SK-N-SH (cell line): ENCODE measurements at regions not wholly inside any gene's neighbourhood (a gene's known extent, or its start where the extent isn't known, plus 50 kb on each side); places are given as distances from the start of the nearest gene placed in this dataset.

Experiments
- CTCF ChIA-PET: fragments of 300-600, 350-600 bp; formaldehyde crosslinking; extraction: SDS; loops from one replicate; lab custom pipeline; 2021; lab: Yijun Ruan, JAX
- POLR2A ChIA-PET: fragments of 350-600 bp; sonication (Branson Sonifier 250); formaldehyde crosslinking; extraction: SDS; loops from one replicate; lab custom pipeline; 2020; ENCODE audit warnings: antibody characterized with exemption, inconsistent platforms; lab: Yijun Ruan, JAX
- DNase-seq: peaks from one replicate; pipeline ENCODE4 v3.0.0; 2012
- H2AFZ ChIP-seq: fragments of 200-600 bp; sonication (generic); 2 replicates; pipeline ENCODE4 v1.8.1; 2016; ENCODE audit warnings: antibody characterized with exemption, mild to moderate bottlenecking, low read depth
- H3F3A ChIP-seq: fragments of 200-600 bp; sonication (generic); replicated peaks from 2 replicates; pipeline ENCODE3; 2016; ENCODE audit warnings: antibody characterized with exemption, mild to moderate bottlenecking; ENCODE audit not compliant: insufficient read depth
- H3K27ac ChIP-seq, 2 experiments: fragments of 200-500 bp in 1 of 2; fragments of 200-600 bp in 1 of 2; sonication (Bioruptor generic) in 1 of 2; sonication (generic), shearing (Covaris generic) in 1 of 2; 2 replicates each; pipeline versions ENCODE4 v1.5.1 to v1.6.1; 2014 to 2016; ENCODE audit warnings: low read depth in 2 of 2, inconsistent platforms in 1 of 2, low read length in 1 of 2, mild to moderate bottlenecking in 1 of 2, mixed read lengths in 1 of 2
- H3K27me3 ChIP-seq: fragments of 200-600 bp; sonication (generic), shearing (Covaris generic); 2 replicates; pipeline ENCODE4 v1.6.1; 2016; ENCODE audit warnings: mixed run types; ENCODE audit not compliant: insufficient read depth
- H3K36me3 ChIP-seq, 2 experiments: fragments of 200-500 bp in 1 of 2; fragments of 200-600 bp in 1 of 2; sonication (Bioruptor generic) in 1 of 2; sonication (generic) in 1 of 2; replicated peaks in 1 of 2; 2 replicates each; pipeline versions ENCODE3 to v1.5.1; 2014 to 2016; ENCODE audit warnings: low read length in 1 of 2, mild to moderate bottlenecking in 1 of 2; ENCODE audit not compliant: insufficient read depth in 2 of 2, control insufficient read depth in 1 of 2
- H3K4me1 ChIP-seq, 2 experiments: fragments of 200-500 bp in 1 of 2; fragments of 200-600 bp in 1 of 2; sonication (Bioruptor generic) in 1 of 2; sonication (generic), shearing (Covaris generic) in 1 of 2; 2 replicates each; pipeline versions ENCODE4 v1.5.1 to v1.6.1; 2014 to 2016; ENCODE audit warnings: low read depth in 1 of 2, low read length in 1 of 2, mixed run types in 1 of 2; ENCODE audit not compliant: insufficient read depth in 2 of 2, control insufficient read depth in 1 of 2
- H3K4me2 ChIP-seq: fragments of 200-600 bp; sonication (generic), shearing (Covaris generic); 2 replicates; pipeline ENCODE4 v1.6.1; 2017; ENCODE audit warnings: mixed run types
- H3K4me3 ChIP-seq, 2 experiments: fragments of 200-500 bp in 1 of 2; fragments of 200-600 bp in 1 of 2; sonication (Bioruptor generic) in 1 of 2; sonication (generic), shearing (Covaris generic) in 1 of 2; 2 replicates each; pipeline versions ENCODE4 v1.5.1 to v1.8.1; 2014 to 2016; ENCODE audit warnings: low read depth in 2 of 2, inconsistent platforms in 1 of 2, low read length in 1 of 2, mild to moderate bottlenecking in 1 of 2, mixed read lengths in 1 of 2, moderate library complexity in 1 of 2
- H3K79me2 ChIP-seq: fragments of 200-600 bp; sonication (generic); 2 replicates; pipeline ENCODE4 v1.8.1; 2017; ENCODE audit warnings: mild to moderate bottlenecking; ENCODE audit not compliant: insufficient read depth
- H3K9ac ChIP-seq: fragments of 200-600 bp; sonication (generic); 2 replicates; pipeline ENCODE4 v1.6.1; 2017; ENCODE audit warnings: mixed run types
- H3K9me2 ChIP-seq: fragments of 200-600 bp; sonication (generic); 2 replicates; pipeline ENCODE4 v1.6.1; 2017; ENCODE audit warnings: mixed run types
- H3K9me3 ChIP-seq: fragments of 200-600 bp; sonication (generic); 2 replicates; pipeline ENCODE4 v1.6.1; 2017; ENCODE audit warnings: mixed run types, mild to moderate bottlenecking, moderate library complexity
- H4K20me1 ChIP-seq: fragments of 200-600 bp; sonication (generic); 2 replicates; pipeline ENCODE4 v1.6.1; 2017; ENCODE audit warnings: mild to moderate bottlenecking, mixed run types; ENCODE audit not compliant: insufficient read depth
- ELF1 ChIP-seq: IDR thresholded peaks from 2 replicates; pipeline ENCODE4 v1.4.0; 2012
- JUND ChIP-seq: IDR thresholded peaks from 2 replicates; pipeline ENCODE4 v1.4.0; 2012
- MXI1 ChIP-seq: IDR thresholded peaks from 2 replicates; pipeline ENCODE4 v1.6.1; 2012; ENCODE audit warnings: mild to moderate bottlenecking, low read depth, low read length, improper control_type of control experiment
- NRF1 ChIP-seq: IDR thresholded peaks from 2 replicates; pipeline ENCODE4 v1.6.1; 2012; ENCODE audit warnings: low read depth, mild to moderate bottlenecking, low read length
- RFX5 ChIP-seq: IDR thresholded peaks from 2 replicates; pipeline ENCODE4 v1.6.1; 2012; ENCODE audit warnings: mild to moderate bottlenecking, improper control_type of control experiment, low read length
- TEAD4 ChIP-seq: IDR thresholded peaks from 2 replicates; pipeline ENCODE4 v1.4.0; 2012; ENCODE audit warnings: mild to moderate bottlenecking, borderline replicate concordance; ENCODE audit not compliant: insufficient read depth
- WGBS: methylation state at CpG from one replicate; pipeline ENCODE4 v1.1.6; 2017; ENCODE audit warnings: low lambda C conversion rate; 5-methylcytosine and 5-hydroxymethylcytosine counted together
- TF ChIP-seq, protein P1 (sequence below): IDR thresholded peaks from 2 replicates; pipeline ENCODE4 v1.6.1; 2012; ENCODE audit warnings: mild to moderate bottlenecking, low read depth, low read length, moderate library complexity
- TF ChIP-seq, protein P2 (sequence below): IDR thresholded peaks from 2 replicates; pipeline ENCODE4 v1.4.0; 2012; ENCODE audit warnings: low read depth
- TF ChIP-seq, protein P3 (sequence below): fragments of 150-350 bp; IDR thresholded peaks from 2 replicates; pipeline ENCODE4 v1.6.1; 2016; ENCODE audit warnings: mild to moderate bottlenecking, low read depth, low read length
- TF ChIP-seq, protein P4 (sequence below): IDR thresholded peaks from 2 replicates; pipeline ENCODE4 v1.4.0; 2012; ENCODE audit warnings: low read depth, borderline replicate concordance
- TF ChIP-seq, protein P5 (sequence below): fragments of 200-600 bp; sonication (generic); IDR thresholded peaks from 2 replicates; pipeline ENCODE4 v1.6.1; 2017; ENCODE audit warnings: antibody characterized with exemption, mild to moderate bottlenecking, moderate library complexity
- TF ChIP-seq, protein P6 (sequence below): fragments of 150-350 bp; IDR thresholded peaks from 2 replicates; pipeline ENCODE4 v1.6.1; 2017; ENCODE audit warnings: antibody characterized with exemption, low read length, low read depth, borderline replicate concordance

DNA sequence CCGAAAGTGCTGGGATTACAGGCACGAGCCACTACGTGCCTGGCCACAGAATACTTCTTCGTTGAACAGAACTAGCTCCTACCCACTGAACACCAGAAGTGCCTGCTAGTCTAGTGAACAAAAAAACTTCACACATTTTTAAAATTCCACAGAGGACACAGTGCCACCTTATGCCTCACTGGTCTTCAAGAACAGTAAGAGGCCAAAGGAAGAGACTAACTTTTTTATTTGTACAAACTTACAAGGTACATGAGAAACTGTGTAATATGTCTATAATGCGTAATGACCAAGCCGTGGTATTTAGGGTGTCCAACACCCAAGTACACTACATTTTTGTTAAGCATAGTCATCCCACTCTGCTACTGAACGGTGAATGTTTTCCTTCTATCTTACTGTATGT, 144.4 kb upstream of the PTER start:
- TF ChIP-seq RFX5 = no peak
- TF ChIP-seq NRF1 = no peak
- no peak for TF ChIP-seq ELF1
- TF ChIP-seq JUND = no peak
- TF ChIP-seq, protein P1, sequence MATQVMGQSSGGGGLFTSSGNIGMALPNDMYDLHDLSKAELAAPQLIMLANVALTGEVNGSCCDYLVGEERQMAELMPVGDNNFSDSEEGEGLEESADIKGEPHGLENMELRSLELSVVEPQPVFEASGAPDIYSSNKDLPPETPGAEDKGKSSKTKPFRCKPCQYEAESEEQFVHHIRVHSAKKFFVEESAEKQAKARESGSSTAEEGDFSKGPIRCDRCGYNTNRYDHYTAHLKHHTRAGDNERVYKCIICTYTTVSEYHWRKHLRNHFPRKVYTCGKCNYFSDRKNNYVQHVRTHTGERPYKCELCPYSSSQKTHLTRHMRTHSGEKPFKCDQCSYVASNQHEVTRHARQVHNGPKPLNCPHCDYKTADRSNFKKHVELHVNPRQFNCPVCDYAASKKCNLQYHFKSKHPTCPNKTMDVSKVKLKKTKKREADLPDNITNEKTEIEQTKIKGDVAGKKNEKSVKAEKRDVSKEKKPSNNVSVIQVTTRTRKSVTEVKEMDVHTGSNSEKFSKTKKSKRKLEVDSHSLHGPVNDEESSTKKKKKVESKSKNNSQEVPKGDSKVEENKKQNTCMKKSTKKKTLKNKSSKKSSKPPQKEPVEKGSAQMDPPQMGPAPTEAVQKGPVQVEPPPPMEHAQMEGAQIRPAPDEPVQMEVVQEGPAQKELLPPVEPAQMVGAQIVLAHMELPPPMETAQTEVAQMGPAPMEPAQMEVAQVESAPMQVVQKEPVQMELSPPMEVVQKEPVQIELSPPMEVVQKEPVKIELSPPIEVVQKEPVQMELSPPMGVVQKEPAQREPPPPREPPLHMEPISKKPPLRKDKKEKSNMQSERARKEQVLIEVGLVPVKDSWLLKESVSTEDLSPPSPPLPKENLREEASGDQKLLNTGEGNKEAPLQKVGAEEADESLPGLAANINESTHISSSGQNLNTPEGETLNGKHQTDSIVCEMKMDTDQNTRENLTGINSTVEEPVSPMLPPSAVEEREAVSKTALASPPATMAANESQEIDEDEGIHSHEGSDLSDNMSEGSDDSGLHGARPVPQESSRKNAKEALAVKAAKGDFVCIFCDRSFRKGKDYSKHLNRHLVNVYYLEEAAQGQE = no peak
- TF ChIP-seq, protein P2, sequence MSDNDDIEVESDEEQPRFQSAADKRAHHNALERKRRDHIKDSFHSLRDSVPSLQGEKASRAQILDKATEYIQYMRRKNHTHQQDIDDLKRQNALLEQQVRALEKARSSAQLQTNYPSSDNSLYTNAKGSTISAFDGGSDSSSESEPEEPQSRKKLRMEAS = no peak
- no peak for TF ChIP-seq TEAD4
- TF ChIP-seq, protein P3, sequence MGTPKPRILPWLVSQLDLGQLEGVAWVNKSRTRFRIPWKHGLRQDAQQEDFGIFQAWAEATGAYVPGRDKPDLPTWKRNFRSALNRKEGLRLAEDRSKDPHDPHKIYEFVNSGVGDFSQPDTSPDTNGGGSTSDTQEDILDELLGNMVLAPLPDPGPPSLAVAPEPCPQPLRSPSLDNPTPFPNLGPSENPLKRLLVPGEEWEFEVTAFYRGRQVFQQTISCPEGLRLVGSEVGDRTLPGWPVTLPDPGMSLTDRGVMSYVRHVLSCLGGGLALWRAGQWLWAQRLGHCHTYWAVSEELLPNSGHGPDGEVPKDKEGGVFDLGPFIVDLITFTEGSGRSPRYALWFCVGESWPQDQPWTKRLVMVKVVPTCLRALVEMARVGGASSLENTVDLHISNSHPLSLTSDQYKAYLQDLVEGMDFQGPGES = no peak
- TF ChIP-seq MXI1 = no peak
- TF ChIP-seq, protein P4, sequence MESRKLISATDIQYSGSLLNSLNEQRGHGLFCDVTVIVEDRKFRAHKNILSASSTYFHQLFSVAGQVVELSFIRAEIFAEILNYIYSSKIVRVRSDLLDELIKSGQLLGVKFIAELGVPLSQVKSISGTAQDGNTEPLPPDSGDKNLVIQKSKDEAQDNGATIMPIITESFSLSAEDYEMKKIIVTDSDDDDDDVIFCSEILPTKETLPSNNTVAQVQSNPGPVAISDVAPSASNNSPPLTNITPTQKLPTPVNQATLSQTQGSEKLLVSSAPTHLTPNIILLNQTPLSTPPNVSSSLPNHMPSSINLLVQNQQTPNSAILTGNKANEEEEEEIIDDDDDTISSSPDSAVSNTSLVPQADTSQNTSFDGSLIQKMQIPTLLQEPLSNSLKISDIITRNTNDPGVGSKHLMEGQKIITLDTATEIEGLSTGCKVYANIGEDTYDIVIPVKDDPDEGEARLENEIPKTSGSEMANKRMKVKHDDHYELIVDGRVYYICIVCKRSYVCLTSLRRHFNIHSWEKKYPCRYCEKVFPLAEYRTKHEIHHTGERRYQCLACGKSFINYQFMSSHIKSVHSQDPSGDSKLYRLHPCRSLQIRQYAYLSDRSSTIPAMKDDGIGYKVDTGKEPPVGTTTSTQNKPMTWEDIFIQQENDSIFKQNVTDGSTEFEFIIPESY = no peak
- TF ChIP-seq, protein P5, sequence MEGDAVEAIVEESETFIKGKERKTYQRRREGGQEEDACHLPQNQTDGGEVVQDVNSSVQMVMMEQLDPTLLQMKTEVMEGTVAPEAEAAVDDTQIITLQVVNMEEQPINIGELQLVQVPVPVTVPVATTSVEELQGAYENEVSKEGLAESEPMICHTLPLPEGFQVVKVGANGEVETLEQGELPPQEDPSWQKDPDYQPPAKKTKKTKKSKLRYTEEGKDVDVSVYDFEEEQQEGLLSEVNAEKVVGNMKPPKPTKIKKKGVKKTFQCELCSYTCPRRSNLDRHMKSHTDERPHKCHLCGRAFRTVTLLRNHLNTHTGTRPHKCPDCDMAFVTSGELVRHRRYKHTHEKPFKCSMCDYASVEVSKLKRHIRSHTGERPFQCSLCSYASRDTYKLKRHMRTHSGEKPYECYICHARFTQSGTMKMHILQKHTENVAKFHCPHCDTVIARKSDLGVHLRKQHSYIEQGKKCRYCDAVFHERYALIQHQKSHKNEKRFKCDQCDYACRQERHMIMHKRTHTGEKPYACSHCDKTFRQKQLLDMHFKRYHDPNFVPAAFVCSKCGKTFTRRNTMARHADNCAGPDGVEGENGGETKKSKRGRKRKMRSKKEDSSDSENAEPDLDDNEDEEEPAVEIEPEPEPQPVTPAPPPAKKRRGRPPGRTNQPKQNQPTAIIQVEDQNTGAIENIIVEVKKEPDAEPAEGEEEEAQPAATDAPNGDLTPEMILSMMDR = no peak
- TF ChIP-seq, protein P6, sequence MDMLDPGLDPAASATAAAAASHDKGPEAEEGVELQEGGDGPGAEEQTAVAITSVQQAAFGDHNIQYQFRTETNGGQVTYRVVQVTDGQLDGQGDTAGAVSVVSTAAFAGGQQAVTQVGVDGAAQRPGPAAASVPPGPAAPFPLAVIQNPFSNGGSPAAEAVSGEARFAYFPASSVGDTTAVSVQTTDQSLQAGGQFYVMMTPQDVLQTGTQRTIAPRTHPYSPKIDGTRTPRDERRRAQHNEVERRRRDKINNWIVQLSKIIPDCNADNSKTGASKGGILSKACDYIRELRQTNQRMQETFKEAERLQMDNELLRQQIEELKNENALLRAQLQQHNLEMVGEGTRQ = no peak
- H4K20me1 ChIP-seq = no peaks in the 10 kb centered on the region
- no peak overlapping the region for H3K4me3 ChIP-seq
- no peaks in the 10 kb centered on the region for H3K4me1 ChIP-seq
- DNase-seq = no peak
- no peaks in the 10 kb centered on the region for H3K79me2 ChIP-seq
- no peaks in the 10 kb centered on the region for H3K9me2 ChIP-seq
- ChIA-PET POLR2A (no interaction called here), CTCF (no interaction called here)
- no peak overlapping the region for H3K9ac ChIP-seq
- H2AFZ ChIP-seq = no peak overlapping the region
- no peaks in the 10 kb centered on the region for H3K27me3 ChIP-seq
- H3F3A ChIP-seq = no peaks in the 10 kb centered on the region
- WGBS = 37% methylated on average over 7 of the region's 7 CpGs
- no peaks in the 10 kb centered on the region for H3K36me3 ChIP-seq
- H3K9me3 ChIP-seq = no peaks in the 10 kb centered on the region
- H3K4me2 ChIP-seq = no peak overlapping the region
- no peak overlapping the region for H3K27ac ChIP-seq
